ENCODE measurements at regions not wholly inside any gene's neighbourhood (a gene's known extent, or its start where the extent isn't known, plus 50 kb on each side); places are given as distances from the start of the nearest gene placed in this dataset.

GRCh38 chr13:107276936-107277335 lies 709.0 kb upstream of the ARGLU1 start:
- Histone ChIP-seq H3K9me3 (replicated peaks; ENCODE audit: control insufficient read depth, insufficient read depth, low read depth, low read length) (no peaks in the 10 kb centered on the region), H3K4me2 (ENCODE audit: insufficient read depth, low read length) (no peak overlapping the region), H4K20me1 (replicated peaks; ENCODE audit: control insufficient read depth, insufficient read depth, low read length) (no peaks in the 10 kb centered on the region), H3K9me1 (ENCODE audit: control insufficient read depth, insufficient read depth, low read length) (no peaks in the 10 kb centered on the region), H2AFZ (ENCODE audit: low read depth, low read length) (no peak overlapping the region), H3K4me3 (no peak overlapping the region), H3K27me3 (ENCODE audit: control insufficient read depth in 2 of 2, insufficient read depth in 2 of 2, low read length in 2 of 2) (no peaks in the 10 kb centered on the region), H3K9ac (ENCODE audit: insufficient read depth in 1 of 2, low read depth in 2 of 2, low read length in 2 of 2) (no peak overlapping the region), H3K36me3 (ENCODE audit: control insufficient read depth, insufficient read depth, low read length) (no peaks in the 10 kb centered on the region), H3K27ac (ENCODE audit: extremely low read depth, low read depth, low read length) (no peak overlapping the region), H3K4me1 (replicated peaks in 1 of 2; ENCODE audit: control insufficient read depth in 2 of 2, insufficient read depth in 2 of 2, low read length in 2 of 2) (no peaks in the 10 kb centered on the region), H3K79me2 (ENCODE audit: control insufficient read depth, insufficient read depth, low read length) (no peaks in the 10 kb centered on the region)
- CTCF ChIA-PET (ENCODE audit: low intra/inter-chr PET ratio), result no interaction called here
- BruUV-seq (replicated peaks), result no TSS peak
- DNase-seq (ENCODE audit: extremely low read depth in 1 of 4, low spot score in 3 of 4) (no peak), FAIRE-seq (no peak), ATAC-seq (no peak)
- in situ Hi-C loops (cut with MboI) (no loop called here), intact Hi-C loops (cut with micrococcal nuclease) (no loop called here)
- POLR2A ChIA-PET, result no interaction called here
- WGBS (ENCODE audit: insufficient coverage, low coverage, missing lambda C conversion rate), result 0% methylated on average over 2 of the region's 2 CpGs
- no peak for TF ChIP-seq MAX (CRISPR knock-in tag; IDR thresholded peaks at IDR 0.05)
- no peak for TF ChIP-seq MAZ (CRISPR knock-in tag; conservative IDR thresholded peaks at IDR 0.05 in 1 of 2, IDR thresholded peaks at IDR 0.05 in 1 of 2)
- no peak for TF ChIP-seq ZNF551 (CRISPR knock-in tag; IDR thresholded peaks at IDR 0.05)
- no peak for TF ChIP-seq ZNF12 (CRISPR knock-in tag; IDR thresholded peaks at IDR 0.05)
- no peak for TF ChIP-seq ZNF639 (CRISPR knock-in tag; conservative IDR thresholded peaks at IDR 0.05 in 1 of 2, IDR thresholded peaks at IDR 0.05 in 1 of 2)
- no peak for TF ChIP-seq ELK1 (CRISPR knock-in tag; IDR thresholded peaks at IDR 0.05)
- no peak for TF ChIP-seq HCFC1 (IDR thresholded peaks at IDR 0.05; ENCODE audit: low read depth, low read length)
- no peak for TF ChIP-seq ZNF395 (CRISPR knock-in tag; IDR thresholded peaks at IDR 0.05)
- TF ChIP-seq NFE2L1 (tag; IDR thresholded peaks at IDR 0.05; ENCODE audit: borderline replicate concordance, low read depth), result no peak
- TF ChIP-seq ZNF695 (CRISPR knock-in tag; IDR thresholded peaks at IDR 0.05), result no peak
- no peak for TF ChIP-seq SNAPC5 (CRISPR knock-in tag; IDR thresholded peaks at IDR 0.05)
- TF ChIP-seq ZC3H8 (IDR thresholded peaks at IDR 0.05), result no peak

Measured in K562 (cell line).